Upper lobe of left lung (tissue), 4 donors: ENCODE measurements at regions not wholly inside any gene's neighbourhood (a gene's known extent, or its start where the extent isn't known, plus 50 kb on each side); places are given as distances from the start of the nearest gene placed in this dataset.

Experiments
- EP300 ChIP-seq, 4 donors: sonication (generic); formaldehyde crosslinking; IDR thresholded peaks; one replicate each; pipeline ENCODE4 v1.5.1; 2017; ENCODE audit warnings: antibody characterized with exemption in 4 of 4, control low read depth in 2 of 4
- POLR2A ChIP-seq, 4 donors: fragments of 450-650 bp; IDR thresholded peaks; one replicate each; pipeline ENCODE4 v1.5.1; 2016 to 2017; ENCODE audit warnings: antibody characterized with exemption in 4 of 4, mild to moderate bottlenecking in 2 of 4
- POLR2AphosphoS5 ChIP-seq, 2 donors: sonication (generic); formaldehyde crosslinking; IDR thresholded peaks; one replicate each; pipeline ENCODE4 v1.5.1; 2017; ENCODE audit warnings: antibody characterized with exemption in 2 of 2
- TF ChIP-seq, protein P1 (sequence below), 6 experiments: fragments of 450-650 bp in 4 of 6; fragments of 200-600 bp in 2 of 6; sonication (generic) in 2 of 6; IDR thresholded peaks; one replicate each; pipeline ENCODE4 v1.5.1; 2016 to 2019; ENCODE audit warnings: antibody characterized with exemption in 6 of 6

- TF ChIP-seq, protein P1, sequence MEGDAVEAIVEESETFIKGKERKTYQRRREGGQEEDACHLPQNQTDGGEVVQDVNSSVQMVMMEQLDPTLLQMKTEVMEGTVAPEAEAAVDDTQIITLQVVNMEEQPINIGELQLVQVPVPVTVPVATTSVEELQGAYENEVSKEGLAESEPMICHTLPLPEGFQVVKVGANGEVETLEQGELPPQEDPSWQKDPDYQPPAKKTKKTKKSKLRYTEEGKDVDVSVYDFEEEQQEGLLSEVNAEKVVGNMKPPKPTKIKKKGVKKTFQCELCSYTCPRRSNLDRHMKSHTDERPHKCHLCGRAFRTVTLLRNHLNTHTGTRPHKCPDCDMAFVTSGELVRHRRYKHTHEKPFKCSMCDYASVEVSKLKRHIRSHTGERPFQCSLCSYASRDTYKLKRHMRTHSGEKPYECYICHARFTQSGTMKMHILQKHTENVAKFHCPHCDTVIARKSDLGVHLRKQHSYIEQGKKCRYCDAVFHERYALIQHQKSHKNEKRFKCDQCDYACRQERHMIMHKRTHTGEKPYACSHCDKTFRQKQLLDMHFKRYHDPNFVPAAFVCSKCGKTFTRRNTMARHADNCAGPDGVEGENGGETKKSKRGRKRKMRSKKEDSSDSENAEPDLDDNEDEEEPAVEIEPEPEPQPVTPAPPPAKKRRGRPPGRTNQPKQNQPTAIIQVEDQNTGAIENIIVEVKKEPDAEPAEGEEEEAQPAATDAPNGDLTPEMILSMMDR (IDR thresholded peaks at IDR 0.05), result no peak
- TF ChIP-seq EP300 (IDR thresholded peaks at IDR 0.05), result no peak
- no peak for TF ChIP-seq POLR2AphosphoS5 (IDR thresholded peaks at IDR 0.05)
- TF ChIP-seq POLR2A (IDR thresholded peaks at IDR 0.05), result no peak
These were observed 156.6 kb downstream of the RPLP1 start for GRCh38 chr15:69609176-69609575.
